GM23248 (cell line): ENCODE measurements at regions not wholly inside any gene's neighbourhood (a gene's known extent, or its start where the extent isn't known, plus 50 kb on each side); places are given as distances from the start of the nearest gene placed in this dataset.

Experiments
- EZH2 ChIP-seq: fragments of 200-600 bp; sonication (generic); IDR thresholded peaks from 2 replicates; pipeline ENCODE4 v1.6.1; 2018; ENCODE audit warnings: antibody characterized with exemption, mild to moderate bottlenecking; ENCODE audit not compliant: insufficient read depth, poor library complexity, severe bottlenecking
- EZH2phosphoT487 ChIP-seq: fragments of 200-600 bp; sonication (generic); IDR thresholded peaks from 2 replicates; pipeline ENCODE4 v1.6.1; 2018; ENCODE audit warnings: antibody characterized with exemption, moderate library complexity, mild to moderate bottlenecking, low read depth; ENCODE audit not compliant: insufficient read depth

DNA sequence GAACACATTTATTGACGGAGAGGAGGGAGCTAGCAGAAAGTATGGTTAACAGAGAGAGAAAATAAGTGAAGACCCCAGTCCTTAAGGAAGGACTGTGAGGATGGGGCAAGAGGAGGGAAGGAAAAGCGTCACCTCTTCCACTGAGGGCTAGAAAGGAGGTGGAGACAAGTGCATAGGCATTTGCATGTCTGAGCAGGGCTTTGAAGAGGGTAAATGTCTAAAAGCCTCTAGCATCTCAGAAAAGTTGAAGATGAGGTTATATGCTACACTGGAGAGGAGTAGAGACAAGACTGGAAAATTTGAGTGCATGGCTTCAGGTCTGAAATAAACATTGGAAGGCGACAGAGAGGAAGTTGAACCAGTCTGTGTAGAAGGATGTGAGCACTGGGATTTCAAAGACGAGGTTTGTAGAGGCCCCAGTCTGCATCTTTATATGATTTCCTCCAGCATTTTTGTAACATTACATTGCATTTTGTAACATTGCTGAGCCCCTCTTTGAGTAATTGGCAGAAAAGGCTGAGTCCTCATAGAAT lies 98.5 kb upstream of the IFNG-AS1 start:
- no peak for TF ChIP-seq EZH2phosphoT487
- TF ChIP-seq EZH2 = no peak
